ENCODE measurements at regions not wholly inside any gene's neighbourhood (a gene's known extent, or its start where the extent isn't known, plus 50 kb on each side); places are given as distances from the start of the nearest gene placed in this dataset.
"Not testable (repeated sequence)": the region's sequence is repeated elsewhere in the genome, so short reads cannot be mapped to it uniquely, and the experiment has no call there.

- Mint-ChIP-seq H3K27ac (ENCODE audit: unreplicated experiment) (no peak overlapping the region), H3K27me3 (ENCODE audit: unreplicated experiment) (no peaks in the 10 kb centered on the region), H3K4me3 (ENCODE audit: low read depth, unreplicated experiment) (no peak overlapping the region), H3K4me1 (ENCODE audit: low read depth, unreplicated experiment) (peaks cover 11% of the 10 kb centered on the region), H3K36me3 (ENCODE audit: insufficient read depth, unreplicated experiment) (no peaks in the 10 kb centered on the region), H3K9me3 (ENCODE audit: low read depth, unreplicated experiment) (no peaks in the 10 kb centered on the region)
- DNase-seq = no peak
- intact Hi-C loops (cut with micrococcal nuclease; ENCODE audit: unreplicated experiment) = no loop called here
- no peak for TF ChIP-seq CTCF (IDR thresholded peaks at IDR 0.05; ENCODE audit: unreplicated experiment)
- CTCF ChIA-PET = no interaction called here
- no TSS peak for BruUV-seq (replicated peaks)
Observed at GRCh38 chr3:125681146-125681545, 85.8 kb upstream of the OSBPL11 start.

GRCh38 chr3:125681906-125682305 lies 86.6 kb upstream of the OSBPL11 start:
- H3K36me3 Mint-ChIP-seq (ENCODE audit: insufficient read depth, unreplicated experiment); H3K27ac Mint-ChIP-seq (ENCODE audit: unreplicated experiment); CTCF ChIA-PET; H3K4me1 Mint-ChIP-seq (ENCODE audit: low read depth, unreplicated experiment); intact Hi-C loops (cut with micrococcal nuclease; ENCODE audit: unreplicated experiment); H3K4me3 Mint-ChIP-seq (ENCODE audit: low read depth, unreplicated experiment); DNase-seq; H3K9me3 Mint-ChIP-seq (ENCODE audit: low read depth, unreplicated experiment); BruUV-seq (replicated peaks); H3K27me3 Mint-ChIP-seq (ENCODE audit: unreplicated experiment): not testable (repeated sequence)

- DNase-seq; H3K4me1 Mint-ChIP-seq (ENCODE audit: low read depth, unreplicated experiment); H3K27me3 Mint-ChIP-seq (ENCODE audit: unreplicated experiment); BruUV-seq (replicated peaks); H3K9me3 Mint-ChIP-seq (ENCODE audit: low read depth, unreplicated experiment); H3K4me3 Mint-ChIP-seq (ENCODE audit: low read depth, unreplicated experiment); H3K36me3 Mint-ChIP-seq (ENCODE audit: insufficient read depth, unreplicated experiment); H3K27ac Mint-ChIP-seq (ENCODE audit: unreplicated experiment); intact Hi-C loops (cut with micrococcal nuclease; ENCODE audit: unreplicated experiment); CTCF ChIA-PET: not testable (repeated sequence)
Observed at GRCh38 chr3:125682610-125683009, 87.3 kb upstream of the OSBPL11 start.

- DNase-seq = no peak
- TF ChIP-seq CTCF (IDR thresholded peaks at IDR 0.05; ENCODE audit: unreplicated experiment) = no peak
- intact Hi-C loops (cut with micrococcal nuclease; ENCODE audit: unreplicated experiment) = no loop called here
- no TSS peak for BruUV-seq (replicated peaks)
- Mint-ChIP-seq H3K4me1 (ENCODE audit: low read depth, unreplicated experiment) (no peaks in the 10 kb centered on the region), H3K27ac (ENCODE audit: unreplicated experiment) (no peak overlapping the region), H3K4me3 (ENCODE audit: low read depth, unreplicated experiment) (no peak overlapping the region), H3K9me3 (ENCODE audit: low read depth, unreplicated experiment) (no peaks in the 10 kb centered on the region), H3K27me3 (ENCODE audit: unreplicated experiment) (no peaks in the 10 kb centered on the region), H3K36me3 (ENCODE audit: insufficient read depth, unreplicated experiment) (no peaks in the 10 kb centered on the region)
- CTCF ChIA-PET = no interaction called here
Observed at GRCh38 chr3:125683067-125683829, 88.0 kb upstream of the OSBPL11 start.

GRCh38 chr3:125684199-125684598 lies 88.9 kb upstream of the OSBPL11 start:
- Mint-ChIP-seq H3K9me3 (ENCODE audit: low read depth, unreplicated experiment) (no peaks in the 10 kb centered on the region), H3K27ac (ENCODE audit: unreplicated experiment) (no peak overlapping the region), H3K27me3 (ENCODE audit: unreplicated experiment) (no peaks in the 10 kb centered on the region), H3K4me3 (ENCODE audit: low read depth, unreplicated experiment) (no peak overlapping the region), H3K36me3 (ENCODE audit: insufficient read depth, unreplicated experiment) (no peaks in the 10 kb centered on the region), H3K4me1 (ENCODE audit: low read depth, unreplicated experiment) (no peaks in the 10 kb centered on the region)
- intact Hi-C loops (cut with micrococcal nuclease; ENCODE audit: unreplicated experiment) = no loop called here
- no TSS peak for BruUV-seq (replicated peaks)
- peak; percentile 14 for TF ChIP-seq CTCF (IDR thresholded peaks at IDR 0.05; ENCODE audit: unreplicated experiment)
- DNase-seq = no peak
- CTCF ChIA-PET = no interaction called here

- CTCF ChIA-PET; H3K4me3 Mint-ChIP-seq (ENCODE audit: low read depth, unreplicated experiment); H3K4me1 Mint-ChIP-seq (ENCODE audit: low read depth, unreplicated experiment); DNase-seq; H3K36me3 Mint-ChIP-seq (ENCODE audit: insufficient read depth, unreplicated experiment); H3K27me3 Mint-ChIP-seq (ENCODE audit: unreplicated experiment); H3K27ac Mint-ChIP-seq (ENCODE audit: unreplicated experiment); intact Hi-C loops (cut with micrococcal nuclease; ENCODE audit: unreplicated experiment); BruUV-seq (replicated peaks); H3K9me3 Mint-ChIP-seq (ENCODE audit: low read depth, unreplicated experiment): not testable (repeated sequence)
Observed at GRCh38 chr3:125685741-125686140, 90.4 kb upstream of the OSBPL11 start.
